ENCODE measurements at regions not wholly inside any gene's neighbourhood (a gene's known extent, or its start where the extent isn't known, plus 50 kb on each side); places are given as distances from the start of the nearest gene placed in this dataset.

GRCh38 chr1:203930342-203930741 is 68.9 kb downstream of the SNRPE start:
- TF ChIP-seq CTCF (IDR thresholded peaks at IDR 0.05; ENCODE audit: low read length) (no peak), EZH2phosphoT487 (IDR thresholded peaks at IDR 0.05; ENCODE audit: low read length) (no peak), EZH2 (optimal IDR thresholded peaks at IDR 0.05; ENCODE audit: low read depth, low read length) (no peak)

Data from MM.1S (cell line).